Mesendoderm (in vitro differentiated cells): ENCODE measurements at regions not wholly inside any gene's neighbourhood (a gene's known extent, or its start where the extent isn't known, plus 50 kb on each side); places are given as distances from the start of the nearest gene placed in this dataset.
"Not testable (repeated sequence)": the region's sequence is repeated elsewhere in the genome, so short reads cannot be mapped to it uniquely, and the experiment has no call there.

Experiments
- DNase-seq: peaks from one replicate; pipeline ENCODE4 v3.0.0; 2013
- H2AK5ac ChIP-seq: 2 replicates; pipeline ENCODE4 v1.6.1; 2013; ENCODE audit warnings: low read length, inconsistent platforms
- H2BK120ac ChIP-seq: 2 replicates; pipeline ENCODE4 v1.6.1; 2013; ENCODE audit warnings: low read depth, mild to moderate bottlenecking, low read length, moderate library complexity, mixed read lengths
- H2BK15ac ChIP-seq: replicated peaks from 2 replicates; pipeline ENCODE4 v1.6.1; 2013; ENCODE audit warnings: low read depth, mild to moderate bottlenecking, moderate library complexity
- H2BK5ac ChIP-seq: 2 replicates; pipeline ENCODE4 v1.6.1; 2013; ENCODE audit warnings: low read length, inconsistent platforms
- H3K18ac ChIP-seq: 2 replicates; pipeline ENCODE4 v1.6.1; 2013; ENCODE audit warnings: mild to moderate bottlenecking, low read length, mixed read lengths
- H3K23ac ChIP-seq: one replicate; pipeline ENCODE4 v1.6.1; 2013; ENCODE audit warnings: low read length
- H3K27ac ChIP-seq: 2 replicates; pipeline ENCODE4 v1.5.1; 2013; ENCODE audit warnings: low read depth, mild to moderate bottlenecking, inconsistent platforms, low read length, moderate library complexity
- H3K27me3 ChIP-seq: 2 replicates; pipeline ENCODE4 v1.6.1; 2013; ENCODE audit warnings: low read length, control low read depth, mild to moderate bottlenecking, inconsistent platforms; ENCODE audit not compliant: insufficient read depth, poor library complexity
- H3K36me3 ChIP-seq: 2 replicates; pipeline ENCODE4 v1.6.1; 2013; ENCODE audit warnings: low read length, inconsistent platforms; ENCODE audit not compliant: control insufficient read depth, insufficient read depth
- H3K4ac ChIP-seq: one replicate; pipeline ENCODE4 v1.6.1; 2013; ENCODE audit warnings: low read depth, mild to moderate bottlenecking, low read length, moderate library complexity
- H3K4me1 ChIP-seq: 2 replicates; pipeline ENCODE4 v1.6.1; 2013; ENCODE audit warnings: low read depth, low read length, inconsistent platforms; ENCODE audit not compliant: control insufficient read depth
- H3K4me2 ChIP-seq: 2 replicates; pipeline ENCODE4 v1.6.1; 2013; ENCODE audit warnings: low read length
- H3K4me3 ChIP-seq: 2 replicates; pipeline ENCODE4 v1.5.1; 2013; ENCODE audit warnings: mild to moderate bottlenecking, low read length
- H3K56ac ChIP-seq: one replicate; pipeline ENCODE4 v1.6.1; 2013; ENCODE audit warnings: low read length
- H3K79me1 ChIP-seq: 2 replicates; pipeline ENCODE4 v1.6.1; 2013; ENCODE audit warnings: low read length, inconsistent platforms
- H3K79me2 ChIP-seq: 2 replicates; pipeline ENCODE4 v1.6.1; 2013; ENCODE audit warnings: mild to moderate bottlenecking, low read length; ENCODE audit not compliant: control insufficient read depth, insufficient read depth
- H3K9ac ChIP-seq: 2 replicates; pipeline ENCODE4 v1.6.1; 2013; ENCODE audit warnings: low read length, inconsistent platforms
- H4K5ac ChIP-seq: one replicate; pipeline ENCODE4 v1.6.1; 2013; ENCODE audit warnings: low read length
- H4K8ac ChIP-seq: one replicate; pipeline ENCODE4 v1.6.1; 2013; ENCODE audit warnings: low read depth, mild to moderate bottlenecking, control low read depth, low read length, moderate library complexity
- WGBS: extraction: QIAGEN DNeasy Blood & Tissue Kit; methylation state at CpG from one replicate; pipeline ENCODE4 v1.1.7; 2013; ENCODE audit warnings: low lambda C conversion rate, missing lambda C conversion rate; ENCODE audit not compliant: insufficient coverage; ENCODE audit errors: extremely low coverage; 5-methylcytosine and 5-hydroxymethylcytosine counted together

DNA sequence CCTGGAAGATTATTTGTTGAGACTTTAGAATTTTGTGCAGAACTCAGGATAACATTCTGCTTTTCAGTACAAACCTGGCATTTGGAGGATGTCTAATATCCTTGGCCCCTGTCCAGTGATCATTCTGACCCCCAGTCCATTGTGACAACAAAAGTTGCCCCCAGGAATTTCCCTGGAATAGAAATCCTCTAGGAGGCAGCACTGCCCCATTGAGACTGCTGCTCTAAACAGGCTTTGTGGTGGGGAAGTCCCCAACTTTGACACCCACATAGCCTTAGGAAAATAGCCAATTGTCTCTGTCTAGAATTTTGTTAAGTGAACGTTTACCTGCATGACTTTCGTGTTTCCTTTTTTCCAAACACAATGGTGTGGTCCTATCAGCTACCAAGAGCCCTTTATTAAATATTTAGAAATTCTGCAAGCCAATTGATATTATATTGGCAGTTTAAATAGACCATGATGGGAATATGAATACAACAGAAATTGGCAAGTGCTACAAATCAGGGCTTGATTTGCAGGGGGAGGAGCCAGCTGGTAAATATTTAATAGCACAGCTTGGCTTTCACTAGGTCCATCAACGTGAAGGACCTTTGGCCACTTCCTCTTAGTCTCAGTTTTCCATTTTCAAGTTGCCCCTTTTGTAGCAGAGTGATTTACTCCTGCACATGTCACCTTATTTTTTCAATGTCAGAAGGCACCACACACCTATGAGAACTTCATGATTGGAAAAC lies 451.7 kb downstream of the EFNB2 start:
- Histone ChIP-seq H3K79me2 (no peaks in the 10 kb centered on the region), H3K79me1 (no peaks in the 10 kb centered on the region), H3K23ac (no peak overlapping the region), H3K4me2 (no peak overlapping the region), H3K4ac (peak overlapping the region; percentile 31), H3K36me3 (no peaks in the 10 kb centered on the region), H3K27ac (no peak overlapping the region), H2BK15ac (no peak overlapping the region), H3K4me1 (no peaks in the 10 kb centered on the region), H3K27me3 (no peaks in the 10 kb centered on the region), H3K9ac (no peak overlapping the region), H3K4me3 (no peak overlapping the region), H2BK120ac (no peak overlapping the region), H4K8ac (no peak overlapping the region), H4K5ac (no peak overlapping the region), H2BK5ac (no peak overlapping the region), H3K18ac (no peak overlapping the region), H3K56ac (no peak overlapping the region), H2AK5ac (no peak overlapping the region)
- peak; percentile 70 for DNase-seq
- WGBS, result no CpG with 5 or more reads among the region's 3 CpGs

DNA sequence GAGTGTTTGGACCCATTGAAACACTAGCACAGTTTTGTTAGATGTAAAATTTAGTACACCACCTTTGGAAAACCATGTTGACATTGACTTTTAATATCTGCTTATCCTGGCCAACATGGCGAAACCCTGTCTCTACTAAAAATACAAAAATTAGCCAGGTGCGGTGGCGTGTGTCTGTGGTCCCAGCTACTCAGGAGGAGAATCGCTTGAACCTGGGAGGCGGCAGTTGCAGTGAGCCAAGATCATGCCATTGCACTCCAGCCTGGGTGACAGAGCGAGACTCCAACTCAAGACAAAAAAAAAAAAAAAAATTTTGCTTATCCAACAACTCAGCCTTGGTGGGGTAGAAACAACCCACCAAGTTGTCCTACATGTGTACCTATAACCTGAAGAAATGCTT lies 454.2 kb downstream of the EFNB2 start:
- not testable (repeated sequence) for H3K27me3 ChIP-seq, H4K5ac ChIP-seq, H2BK5ac ChIP-seq, H3K4ac ChIP-seq, H3K4me3 ChIP-seq, H3K4me1 ChIP-seq, H3K56ac ChIP-seq, H3K4me2 ChIP-seq, H3K23ac ChIP-seq, DNase-seq, H3K9ac ChIP-seq, H2BK120ac ChIP-seq, H3K18ac ChIP-seq, H3K36me3 ChIP-seq, H3K79me2 ChIP-seq, H2AK5ac ChIP-seq, H2BK15ac ChIP-seq, H4K8ac ChIP-seq, H3K79me1 ChIP-seq, H3K27ac ChIP-seq
- no CpG with 5 or more reads among the region's 6 CpGs for WGBS

DNA sequence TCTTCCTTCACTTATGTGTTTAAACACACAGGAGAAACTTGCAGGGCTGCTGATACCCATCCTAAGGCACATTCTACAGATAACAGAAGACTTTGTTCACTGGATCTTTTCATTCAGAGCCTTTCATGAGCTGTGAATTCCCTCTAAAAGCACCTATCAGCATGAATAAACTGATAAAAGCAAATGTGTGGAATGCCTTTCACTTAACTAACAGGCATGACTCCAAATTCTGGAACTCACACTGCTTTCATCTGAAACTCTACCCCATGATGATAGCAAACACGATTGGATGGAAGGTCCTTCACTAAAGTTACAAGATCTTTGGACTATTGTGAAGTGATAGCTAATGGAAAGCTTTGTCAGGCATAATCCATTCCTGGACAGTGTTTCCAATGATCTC lies 457.3 kb downstream of the EFNB2 start:
- Histone ChIP-seq H2BK15ac (no peak overlapping the region), H3K79me2 (no peaks in the 10 kb centered on the region), H2BK5ac (no peak overlapping the region), H4K5ac (no peak overlapping the region), H2BK120ac (no peak overlapping the region), H3K36me3 (no peaks in the 10 kb centered on the region), H3K27ac (no peak overlapping the region), H3K18ac (no peak overlapping the region), H3K23ac (no peak overlapping the region), H3K4me1 (peaks cover 2% of the 10 kb centered on the region), H3K56ac (no peak overlapping the region), H4K8ac (no peak overlapping the region), H3K27me3 (no peaks in the 10 kb centered on the region), H3K4me3 (no peak overlapping the region), H3K4ac (no peak overlapping the region), H3K79me1 (no peaks in the 10 kb centered on the region), H3K4me2 (no peak overlapping the region), H2AK5ac (no peak overlapping the region), H3K9ac (no peak overlapping the region)
- DNase-seq, result peak; percentile 95
- no CpG with 5 or more reads among the region's 1 CpG for WGBS

DNA sequence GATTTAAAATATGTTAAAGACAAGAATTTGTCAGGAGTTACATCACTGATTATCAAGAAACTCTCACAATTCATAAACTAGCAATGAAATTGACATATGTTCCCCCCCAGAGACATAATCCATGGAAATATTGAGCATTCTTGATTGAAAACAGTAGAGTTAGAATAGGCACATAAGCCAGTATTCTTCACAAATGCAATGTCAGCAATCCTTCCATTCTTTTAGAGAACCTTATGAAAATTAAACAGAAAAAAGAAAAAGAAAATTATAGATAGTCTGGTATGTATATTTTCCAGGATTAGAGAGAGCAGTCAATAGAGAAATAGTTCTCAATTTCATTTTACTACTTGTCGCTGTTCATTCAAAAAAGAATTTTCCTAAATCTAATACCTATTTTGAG lies 458.4 kb downstream of the EFNB2 start:
- H4K8ac ChIP-seq, result no peak overlapping the region
- no peaks in the 10 kb centered on the region for H3K79me2 ChIP-seq
- no peak overlapping the region for H2AK5ac ChIP-seq
- no peak overlapping the region for H2BK15ac ChIP-seq
- H4K5ac ChIP-seq, result no peak overlapping the region
- H3K4me1 ChIP-seq, result peaks cover 2% of the 10 kb centered on the region
- no peak overlapping the region for H2BK120ac ChIP-seq
- H3K4me3 ChIP-seq, result no peak overlapping the region
- no peaks in the 10 kb centered on the region for H3K36me3 ChIP-seq
- no peak overlapping the region for H3K18ac ChIP-seq
- no peak overlapping the region for H3K4me2 ChIP-seq
- H3K9ac ChIP-seq, result no peak overlapping the region
- no peak overlapping the region for H2BK5ac ChIP-seq
- WGBS, result no CpG with 5 or more reads among the region's 1 CpG
- no peaks in the 10 kb centered on the region for H3K27me3 ChIP-seq
- no peak for DNase-seq
- no peak overlapping the region for H3K23ac ChIP-seq
- no peak overlapping the region for H3K27ac ChIP-seq
- H3K79me1 ChIP-seq, result no peaks in the 10 kb centered on the region
- no peak overlapping the region for H3K4ac ChIP-seq
- H3K56ac ChIP-seq, result no peak overlapping the region

GRCh38 chr13:106072014-106072413 lies 463.4 kb downstream of the EFNB2 start:
- Histone ChIP-seq H2BK15ac (no peak overlapping the region), H3K79me1 (no peaks in the 10 kb centered on the region), H3K4me1 (no peaks in the 10 kb centered on the region), H3K79me2 (no peaks in the 10 kb centered on the region), H3K18ac (no peak overlapping the region), H3K27ac (no peak overlapping the region), H4K5ac (no peak overlapping the region), H3K9ac (no peak overlapping the region), H2BK120ac (no peak overlapping the region), H3K4me2 (no peak overlapping the region), H3K56ac (no peak overlapping the region), H3K36me3 (no peaks in the 10 kb centered on the region), H3K4me3 (no peak overlapping the region), H2AK5ac (no peak overlapping the region), H3K4ac (no peak overlapping the region), H2BK5ac (no peak overlapping the region), H3K23ac (no peak overlapping the region), H4K8ac (no peak overlapping the region), H3K27me3 (no peaks in the 10 kb centered on the region)
- DNase-seq, result no peak
- no CpG with 5 or more reads among the region's 1 CpG for WGBS
